Progenitor cell of endocrine pancreas (in vitro differentiated cells): ENCODE measurements at regions not wholly inside any gene's neighbourhood (a gene's known extent, or its start where the extent isn't known, plus 50 kb on each side); places are given as distances from the start of the nearest gene placed in this dataset.

Experiments used
- DNase-seq: peaks from one replicate; pipeline ENCODE4 v3.0.0; 2021; ENCODE audit warnings: low spot score; ENCODE audit not compliant: unreplicated experiment
- H3K27ac Mint-ChIP-seq: 2 replicates; pipeline ENCODE4 v1.8.0; 2021; ENCODE audit warnings: mild to moderate bottlenecking, moderate library complexity, mixed read lengths
- H3K27me3 Mint-ChIP-seq: 2 replicates; pipeline ENCODE4 v1.8.0; 2021; ENCODE audit warnings: mixed read lengths
- H3K36me3 Mint-ChIP-seq: 2 replicates; pipeline ENCODE4 v1.8.0; 2022; ENCODE audit warnings: mixed read lengths; ENCODE audit not compliant: insufficient read depth
- H3K4me1 Mint-ChIP-seq: 2 replicates; pipeline ENCODE4 v1.8.0; 2021; ENCODE audit warnings: low read depth, mixed read lengths
- H3K4me3 Mint-ChIP-seq: 2 replicates; pipeline ENCODE4 v1.8.0; 2021; ENCODE audit warnings: low read depth, mild to moderate bottlenecking, moderate library complexity, mixed read lengths
- H3K9me3 Mint-ChIP-seq: 2 replicates; pipeline ENCODE4 v1.8.0; 2021; ENCODE audit warnings: low read depth, mixed read lengths
- CTCF ChIP-seq: fragments of 200-600 bp; sonication (generic); IDR thresholded peaks from one replicate; pipeline ENCODE4 v1.5.0; 2021; ENCODE audit warnings: antibody characterized with exemption, mild to moderate bottlenecking; ENCODE audit not compliant: unreplicated experiment

DNA sequence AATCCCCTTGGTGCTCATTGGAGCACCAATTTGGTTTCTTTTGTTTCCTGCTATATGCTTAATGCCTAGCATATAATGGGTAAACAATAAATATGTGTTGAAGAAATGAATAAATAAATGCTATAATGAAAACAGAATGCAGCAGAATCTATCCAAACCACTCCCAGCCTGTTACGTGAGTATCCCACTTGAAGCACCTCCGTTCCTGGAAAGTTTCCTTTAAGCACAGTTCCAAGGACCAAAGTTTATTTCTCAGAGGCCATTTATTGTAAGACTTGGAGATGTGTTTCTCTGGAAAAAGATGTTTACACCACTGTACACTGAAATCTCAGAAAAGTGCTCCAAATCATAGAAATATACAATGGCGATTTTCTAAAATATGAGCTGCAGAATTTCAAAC is 187.0 kb downstream of the SOX9 start:
- H3K36me3 Mint-ChIP-seq, result no peaks in the 10 kb centered on the region
- H3K27ac Mint-ChIP-seq, result no peak overlapping the region
- no peak for DNase-seq
- H3K4me1 Mint-ChIP-seq, result no peaks in the 10 kb centered on the region
- no peaks in the 10 kb centered on the region for H3K9me3 Mint-ChIP-seq
- TF ChIP-seq CTCF, result no peak
- no peak overlapping the region for H3K4me3 Mint-ChIP-seq
- peaks cover 27% of the 10 kb centered on the region for H3K27me3 Mint-ChIP-seq

DNA sequence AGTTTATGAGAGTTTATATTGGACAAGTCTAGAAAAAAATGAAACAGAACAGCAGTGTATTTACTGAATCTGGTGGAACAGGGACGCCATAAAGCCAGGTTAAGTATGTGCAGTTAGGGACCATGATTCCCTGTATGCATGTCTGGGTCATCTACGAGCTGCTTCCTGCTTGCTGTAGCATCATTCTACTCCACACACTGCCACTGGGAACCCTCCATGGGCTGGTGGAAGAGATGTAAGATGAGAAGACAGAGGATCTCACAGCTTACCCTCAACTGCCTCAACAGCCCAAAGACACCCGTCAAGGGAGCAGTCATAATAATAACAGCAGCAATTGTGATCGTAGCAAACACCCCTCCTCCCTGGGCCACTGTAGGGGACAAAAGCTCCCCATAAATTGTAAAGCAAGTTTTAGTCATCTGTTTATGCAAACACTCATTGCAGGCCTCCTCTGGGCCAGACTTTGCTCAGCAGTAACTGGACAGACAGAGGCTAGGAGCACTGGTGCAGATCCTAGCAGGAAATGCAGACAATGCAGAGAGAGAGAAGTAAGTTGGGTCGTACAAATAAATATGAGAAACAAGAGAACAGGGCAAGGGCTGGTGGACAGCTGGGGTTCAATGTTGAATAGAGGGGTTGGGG is 188.0 kb downstream of the SOX9 start:
- H3K4me3 Mint-ChIP-seq, result no peak overlapping the region
- no peaks in the 10 kb centered on the region for H3K36me3 Mint-ChIP-seq
- no peak overlapping the region for H3K27ac Mint-ChIP-seq
- DNase-seq, result no peak
- no peak for TF ChIP-seq CTCF
- peaks cover 27% of the 10 kb centered on the region for H3K27me3 Mint-ChIP-seq
- no peaks in the 10 kb centered on the region for H3K9me3 Mint-ChIP-seq
- no peaks in the 10 kb centered on the region for H3K4me1 Mint-ChIP-seq

DNA sequence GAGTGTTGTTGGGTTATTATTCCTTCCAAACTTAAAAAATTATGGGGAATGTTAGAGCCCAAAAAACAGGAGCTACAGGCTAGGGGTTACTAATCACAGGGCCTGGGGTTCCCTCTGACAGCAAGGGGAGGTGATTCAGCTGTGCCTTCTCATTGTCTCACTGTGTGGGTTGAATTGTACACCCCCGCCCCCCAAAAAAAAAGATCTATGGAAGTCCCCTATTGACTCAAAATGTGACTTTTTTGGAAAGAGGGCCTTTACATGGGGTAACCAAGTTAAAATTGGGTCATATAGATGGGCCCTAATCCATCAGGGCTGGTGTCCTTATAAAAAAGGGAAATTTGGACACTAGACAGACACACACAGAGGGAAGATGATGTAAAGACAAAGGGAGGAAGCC is 190.2 kb downstream of the SOX9 start:
- no peak for DNase-seq
- Mint-ChIP-seq H3K36me3 (no peaks in the 10 kb centered on the region), H3K27me3 (peaks cover 24% of the 10 kb centered on the region), H3K9me3 (no peaks in the 10 kb centered on the region), H3K4me3 (no peak overlapping the region), H3K4me1 (no peaks in the 10 kb centered on the region), H3K27ac (no peak overlapping the region)
- TF ChIP-seq CTCF, result no peak

DNA sequence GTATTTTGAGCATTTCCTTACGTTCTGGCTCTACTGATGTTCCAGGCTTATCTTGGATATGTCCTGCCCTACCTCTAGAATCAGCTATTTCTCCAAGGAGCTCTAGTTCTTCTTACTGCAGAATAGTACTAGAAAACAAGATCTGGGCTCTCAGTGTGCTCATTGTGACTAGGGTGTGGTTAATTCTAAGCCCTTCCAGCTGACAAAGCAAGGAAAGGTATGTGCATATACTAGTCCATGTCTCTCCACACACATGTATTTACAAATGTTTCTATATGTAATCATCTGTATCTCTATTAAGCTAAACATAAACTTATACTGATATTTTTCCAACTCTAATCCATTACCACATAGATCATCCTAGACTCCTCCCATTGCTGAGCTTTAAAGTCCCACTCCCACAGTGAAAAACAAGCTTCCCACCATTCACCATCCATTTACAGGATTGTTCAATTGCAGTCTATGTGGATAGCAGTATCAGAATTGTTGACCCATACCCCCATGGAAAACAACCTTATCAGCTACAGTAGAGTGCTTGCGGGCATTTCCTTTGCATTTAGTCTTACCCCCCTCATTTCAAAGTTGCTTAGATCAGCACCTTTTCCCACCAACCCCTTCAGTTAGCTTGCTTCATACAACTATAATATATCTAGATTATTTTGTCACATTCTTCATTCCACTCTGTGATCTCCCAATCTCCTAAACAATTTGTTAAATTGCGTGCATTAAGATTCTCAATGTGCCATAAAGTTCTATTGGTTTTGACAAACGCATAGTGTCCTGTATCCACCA is 194.5 kb downstream of the SOX9 start:
- peaks cover under 1% of the 10 kb centered on the region for H3K9me3 Mint-ChIP-seq
- H3K4me1 Mint-ChIP-seq, result peaks cover 3% of the 10 kb centered on the region
- H3K27ac Mint-ChIP-seq, result no peak overlapping the region
- DNase-seq, result no peak
- TF ChIP-seq CTCF, result no peak
- no peak overlapping the region for H3K4me3 Mint-ChIP-seq
- peaks cover 4% of the 10 kb centered on the region for H3K27me3 Mint-ChIP-seq
- H3K36me3 Mint-ChIP-seq, result peaks cover under 1% of the 10 kb centered on the region

DNA sequence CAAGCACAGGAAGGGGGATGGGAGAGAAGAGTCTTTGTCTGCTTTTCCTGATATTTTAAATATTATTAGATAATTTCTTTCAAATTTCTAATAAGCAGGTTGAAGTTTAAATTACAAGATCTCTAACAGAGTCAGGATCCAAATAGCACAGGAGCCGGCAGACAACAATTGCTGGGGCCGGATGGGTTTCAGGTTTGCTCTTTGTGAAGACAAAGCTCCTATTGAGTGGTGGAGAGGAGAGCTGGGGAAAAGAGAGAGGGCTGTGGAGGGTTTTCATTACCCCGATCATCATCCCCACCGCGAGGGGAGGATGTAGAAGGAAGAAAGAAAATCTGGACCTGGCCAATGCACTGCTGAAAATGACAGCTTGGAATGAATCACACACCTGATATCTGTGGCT is 197.3 kb downstream of the SOX9 start:
- peaks cover 3% of the 10 kb centered on the region for H3K36me3 Mint-ChIP-seq
- no peak for TF ChIP-seq CTCF
- no peak overlapping the region for H3K27ac Mint-ChIP-seq
- H3K4me3 Mint-ChIP-seq, result no peak overlapping the region
- H3K9me3 Mint-ChIP-seq, result peaks cover 8% of the 10 kb centered on the region
- DNase-seq, result no peak
- peaks cover 4% of the 10 kb centered on the region for H3K27me3 Mint-ChIP-seq
- peaks cover 4% of the 10 kb centered on the region for H3K4me1 Mint-ChIP-seq
